CD4-positive, alpha-beta T cell treated with Interleukin-4 for 4 hours (primary cell): ENCODE measurements at regions not wholly inside any gene's neighbourhood (a gene's known extent, or its start where the extent isn't known, plus 50 kb on each side); places are given as distances from the start of the nearest gene placed in this dataset.

Source experiments
- DNase-seq: peaks from one replicate; pipeline ENCODE4 v3.0.0-alpha.2; 2020

DNA sequence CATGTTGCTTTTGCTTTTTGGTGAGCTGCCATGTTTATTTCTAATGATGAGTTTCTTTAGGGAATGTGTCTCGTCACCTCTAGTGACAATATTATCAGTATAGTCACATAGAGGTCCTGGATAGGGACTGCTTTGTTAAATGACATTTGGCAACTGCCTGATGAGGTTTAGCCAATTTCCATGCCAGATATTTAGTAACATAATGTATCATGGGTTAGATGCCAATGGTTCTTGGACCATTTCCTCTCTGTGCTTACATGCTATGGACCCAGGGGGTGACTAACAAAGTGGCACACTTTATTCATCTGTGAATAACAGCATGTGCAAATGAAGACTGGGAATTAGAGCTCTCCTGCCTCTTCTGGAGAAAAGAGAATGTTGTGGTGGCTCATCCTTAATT is 56.2 kb upstream of the RAB27B start:
- no peak for DNase-seq

GRCh38 chr18:54774423-54774822 is 53.9 kb upstream of the RAB27B start:
- DNase-seq, result no peak

DNA sequence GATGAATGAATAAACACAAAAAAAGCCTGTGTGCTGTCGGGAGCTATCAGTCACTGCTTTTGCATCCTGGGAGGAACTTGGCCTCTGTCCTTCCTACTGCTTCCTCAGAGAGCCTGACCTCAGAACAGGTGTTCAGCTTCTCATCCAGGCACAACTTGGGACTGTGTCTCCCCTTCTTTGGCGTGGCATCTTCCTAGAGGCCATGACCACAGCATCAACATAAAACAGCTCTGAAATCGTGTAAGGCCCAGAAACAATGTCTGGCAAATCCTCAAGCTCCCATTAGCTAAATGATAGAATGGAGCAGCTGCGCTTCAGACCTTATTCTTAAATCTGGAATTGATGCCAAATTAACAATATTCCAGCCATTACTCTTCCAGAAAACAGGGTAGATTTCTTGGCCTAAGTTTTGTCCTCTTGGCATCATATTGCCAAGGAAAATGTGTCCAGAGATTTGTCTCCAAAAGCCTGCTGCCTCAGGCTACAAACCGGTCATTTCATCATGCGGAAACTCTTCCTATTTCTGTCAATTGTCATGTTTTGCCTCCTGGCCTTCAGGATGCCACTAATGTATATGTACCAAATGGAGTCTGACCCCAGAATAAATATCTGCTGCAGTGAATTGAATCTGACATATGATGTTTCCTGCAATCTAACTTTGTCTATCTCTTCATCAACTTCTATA is 53.2 kb upstream of the RAB27B start:
- DNase-seq, result no peak

GRCh38 chr18:54775686-54776085 is 52.6 kb upstream of the RAB27B start:
- DNase-seq, result no peak

DNA sequence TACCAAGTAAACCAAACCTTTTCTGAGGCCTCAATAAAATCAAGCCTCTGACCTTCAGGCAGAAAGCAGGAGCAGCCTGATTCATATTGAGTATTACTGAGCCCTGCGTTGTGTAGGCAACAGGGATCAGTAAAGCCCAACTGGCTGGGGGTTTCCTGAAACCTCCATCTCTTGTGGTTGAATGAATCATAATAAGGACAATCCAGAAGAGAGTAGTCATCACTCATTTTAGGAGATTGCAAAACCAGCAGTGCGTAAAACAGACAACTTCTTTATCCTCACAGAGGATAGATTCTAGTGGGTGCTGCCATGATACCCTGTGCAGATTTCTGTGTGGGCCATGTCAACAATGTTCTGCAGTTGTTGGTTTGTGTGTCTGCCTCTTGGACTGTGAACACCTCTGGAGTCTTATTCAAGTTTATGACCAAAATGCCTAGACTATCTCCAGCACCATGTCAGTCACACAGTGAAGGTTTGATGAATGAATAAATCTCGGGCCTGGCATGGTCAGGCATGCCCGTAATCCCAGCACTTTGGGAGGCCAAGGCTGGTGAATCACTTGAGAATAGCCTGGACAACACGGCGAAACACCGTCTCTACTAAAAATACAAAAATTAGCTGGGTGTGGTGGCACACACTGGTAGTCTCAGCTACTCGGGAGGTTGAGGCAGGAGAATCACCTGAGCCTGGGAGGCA is 51.8 kb upstream of the RAB27B start:
- no peak for DNase-seq

DNA sequence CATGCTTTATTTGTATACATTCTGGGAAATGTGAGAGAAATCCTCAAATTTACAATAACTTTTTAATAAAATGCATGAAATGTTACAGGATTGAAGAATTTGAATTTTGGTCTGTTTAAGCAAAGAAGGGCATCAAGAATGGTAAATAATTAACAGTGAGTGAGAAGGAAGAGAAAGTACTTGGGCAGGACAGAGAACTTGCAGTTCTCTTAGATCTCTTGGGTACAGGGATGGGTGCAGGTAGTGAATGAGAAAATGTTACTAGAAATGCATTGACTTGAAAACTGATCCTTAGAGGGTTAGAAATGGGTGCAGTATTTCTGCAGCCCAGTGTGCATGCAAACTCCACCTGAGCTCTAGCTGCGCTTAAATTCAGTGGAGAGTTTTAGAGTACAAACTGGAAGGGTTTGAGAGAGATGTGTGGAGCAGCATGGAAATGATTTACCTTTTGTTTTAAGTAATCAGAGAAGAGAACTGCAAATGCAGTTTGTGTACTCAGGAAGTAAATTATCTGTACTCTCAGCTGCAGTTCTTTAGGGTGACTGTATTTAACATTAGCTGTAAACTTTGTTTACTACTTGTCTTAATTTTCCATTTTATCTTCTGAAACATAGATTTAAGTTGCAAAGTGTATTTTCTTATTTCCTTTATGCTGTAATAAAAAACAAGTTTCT is 51.0 kb upstream of the RAB27B start:
- no peak for DNase-seq

DNA sequence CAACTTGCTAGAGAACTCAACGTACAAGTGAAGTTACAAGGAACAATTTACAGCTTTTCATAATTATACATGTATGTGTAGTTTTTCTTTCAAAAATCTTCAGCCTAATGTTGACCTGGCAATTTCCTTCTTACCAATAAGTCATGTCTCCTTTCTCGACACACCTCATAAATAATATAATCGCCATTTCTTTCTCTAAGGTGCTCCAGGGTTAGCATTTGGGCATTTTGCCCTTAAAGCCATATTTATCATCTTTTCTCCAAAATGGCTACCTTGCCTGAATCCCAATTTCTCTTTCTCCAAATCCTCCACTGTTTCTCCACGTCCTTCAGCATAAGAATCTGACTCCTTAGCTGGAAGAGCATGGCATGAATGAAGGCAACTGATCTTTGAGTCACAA is 50.3 kb upstream of the RAB27B start:
- no peak for DNase-seq
